ENCODE measurements at regions not wholly inside any gene's neighbourhood (a gene's known extent, or its start where the extent isn't known, plus 50 kb on each side); places are given as distances from the start of the nearest gene placed in this dataset.

- TF ChIP-seq, protein P1, sequence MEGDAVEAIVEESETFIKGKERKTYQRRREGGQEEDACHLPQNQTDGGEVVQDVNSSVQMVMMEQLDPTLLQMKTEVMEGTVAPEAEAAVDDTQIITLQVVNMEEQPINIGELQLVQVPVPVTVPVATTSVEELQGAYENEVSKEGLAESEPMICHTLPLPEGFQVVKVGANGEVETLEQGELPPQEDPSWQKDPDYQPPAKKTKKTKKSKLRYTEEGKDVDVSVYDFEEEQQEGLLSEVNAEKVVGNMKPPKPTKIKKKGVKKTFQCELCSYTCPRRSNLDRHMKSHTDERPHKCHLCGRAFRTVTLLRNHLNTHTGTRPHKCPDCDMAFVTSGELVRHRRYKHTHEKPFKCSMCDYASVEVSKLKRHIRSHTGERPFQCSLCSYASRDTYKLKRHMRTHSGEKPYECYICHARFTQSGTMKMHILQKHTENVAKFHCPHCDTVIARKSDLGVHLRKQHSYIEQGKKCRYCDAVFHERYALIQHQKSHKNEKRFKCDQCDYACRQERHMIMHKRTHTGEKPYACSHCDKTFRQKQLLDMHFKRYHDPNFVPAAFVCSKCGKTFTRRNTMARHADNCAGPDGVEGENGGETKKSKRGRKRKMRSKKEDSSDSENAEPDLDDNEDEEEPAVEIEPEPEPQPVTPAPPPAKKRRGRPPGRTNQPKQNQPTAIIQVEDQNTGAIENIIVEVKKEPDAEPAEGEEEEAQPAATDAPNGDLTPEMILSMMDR (IDR thresholded peaks at IDR 0.05): no peak
- TF ChIP-seq POLR2A (IDR thresholded peaks at IDR 0.05): no peak
Measured at GRCh38 chr10:118843647-118844265, 89.0 kb upstream of the CACUL1 start.

Data from testis (tissue), 2 donors.